ENCODE measurements at regions not wholly inside any gene's neighbourhood (a gene's known extent, or its start where the extent isn't known, plus 50 kb on each side); places are given as distances from the start of the nearest gene placed in this dataset.

GRCh38 chr9:16243798-16244197, 626.7 kb downstream of the BNC2 start:
- TF ChIP-seq CTCF (IDR thresholded peaks at IDR 0.05) = no peak
- TF ChIP-seq ZFX (IDR thresholded peaks at IDR 0.05; ENCODE audit: borderline replicate concordance) = no peak

Measured in 22Rv1 (cell line).